B cell (primary cell): ENCODE measurements at regions not wholly inside any gene's neighbourhood (a gene's known extent, or its start where the extent isn't known, plus 50 kb on each side); places are given as distances from the start of the nearest gene placed in this dataset.

Source experiments
- EZH2 ChIP-seq: IDR thresholded peaks from 2 replicates; pipeline ENCODE4 v1.6.1; 2012; ENCODE audit warnings: borderline replicate concordance, low read depth, mild to moderate bottlenecking, moderate library complexity, low read length; ENCODE audit not compliant: insufficient read depth, poor library complexity, severe bottlenecking
- TF ChIP-seq, protein P1 (sequence below): fragments of 200-600 bp; IDR thresholded peaks from one replicate; pipeline ENCODE4 v1.8.0; 2022; ENCODE audit warnings: antibody characterized with exemption, mild to moderate bottlenecking

DNA sequence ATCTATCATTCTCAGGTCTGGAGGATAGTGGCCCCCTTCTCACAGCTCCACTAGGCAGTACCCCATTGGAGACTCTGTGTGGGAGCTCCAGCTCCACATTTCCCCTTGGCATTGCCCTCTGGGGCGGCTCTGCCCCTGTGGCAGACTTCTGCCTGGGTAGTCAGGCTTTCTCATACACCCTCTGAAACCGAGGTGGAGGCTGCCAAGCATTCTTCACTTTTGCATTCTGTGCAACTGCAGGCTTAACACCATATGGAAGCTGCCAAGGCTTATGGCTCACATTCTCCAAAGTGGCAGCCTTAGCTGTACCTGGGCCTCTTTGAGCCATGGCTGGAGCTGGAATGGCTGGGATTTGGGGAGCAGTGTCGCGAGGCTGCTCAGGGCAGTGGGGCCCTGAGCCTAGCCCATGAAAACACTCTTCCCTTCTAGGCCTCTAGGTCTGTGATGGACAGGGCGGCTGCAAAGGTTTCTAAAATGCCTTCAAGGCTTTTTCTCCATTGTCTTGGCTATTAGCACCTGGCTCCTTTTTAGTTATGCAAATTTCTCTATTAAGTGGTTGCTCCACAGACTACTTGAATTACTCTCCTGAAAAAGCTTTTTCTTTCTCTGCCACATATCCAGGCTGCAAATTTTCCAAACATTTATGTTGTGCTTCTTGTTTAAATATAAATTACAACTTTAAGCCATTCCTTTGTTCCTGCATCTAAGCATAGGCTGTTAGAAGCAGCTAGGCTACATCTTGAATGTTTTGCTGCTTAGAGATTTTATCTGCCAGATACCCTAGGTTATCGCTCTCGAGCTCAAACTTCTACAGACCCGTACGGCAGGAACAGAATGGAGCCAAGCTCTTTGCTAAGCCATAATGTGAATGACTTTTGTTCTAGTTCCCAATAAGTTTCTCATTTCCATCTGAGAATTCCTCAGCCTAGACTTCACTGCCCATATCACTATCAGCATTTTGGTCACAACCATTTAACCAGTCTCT lies 206.5 kb downstream of the CPS1 start:
- TF ChIP-seq, protein P1, sequence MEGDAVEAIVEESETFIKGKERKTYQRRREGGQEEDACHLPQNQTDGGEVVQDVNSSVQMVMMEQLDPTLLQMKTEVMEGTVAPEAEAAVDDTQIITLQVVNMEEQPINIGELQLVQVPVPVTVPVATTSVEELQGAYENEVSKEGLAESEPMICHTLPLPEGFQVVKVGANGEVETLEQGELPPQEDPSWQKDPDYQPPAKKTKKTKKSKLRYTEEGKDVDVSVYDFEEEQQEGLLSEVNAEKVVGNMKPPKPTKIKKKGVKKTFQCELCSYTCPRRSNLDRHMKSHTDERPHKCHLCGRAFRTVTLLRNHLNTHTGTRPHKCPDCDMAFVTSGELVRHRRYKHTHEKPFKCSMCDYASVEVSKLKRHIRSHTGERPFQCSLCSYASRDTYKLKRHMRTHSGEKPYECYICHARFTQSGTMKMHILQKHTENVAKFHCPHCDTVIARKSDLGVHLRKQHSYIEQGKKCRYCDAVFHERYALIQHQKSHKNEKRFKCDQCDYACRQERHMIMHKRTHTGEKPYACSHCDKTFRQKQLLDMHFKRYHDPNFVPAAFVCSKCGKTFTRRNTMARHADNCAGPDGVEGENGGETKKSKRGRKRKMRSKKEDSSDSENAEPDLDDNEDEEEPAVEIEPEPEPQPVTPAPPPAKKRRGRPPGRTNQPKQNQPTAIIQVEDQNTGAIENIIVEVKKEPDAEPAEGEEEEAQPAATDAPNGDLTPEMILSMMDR, result no peak
- TF ChIP-seq EZH2, result no peak
